ENCODE measurements at regions not wholly inside any gene's neighbourhood (a gene's known extent, or its start where the extent isn't known, plus 50 kb on each side); places are given as distances from the start of the nearest gene placed in this dataset.
"Not testable (repeated sequence)": the region's sequence is repeated elsewhere in the genome, so short reads cannot be mapped to it uniquely, and the experiment has no call there.

GRCh38 chr14:44404036-44404435 is 103.0 kb downstream of the FSCB start:
- DNase-seq (ENCODE audit: low read depth): no peak

GRCh38 chr14:44403193-44403592 is 103.9 kb downstream of the FSCB start:
- Histone ChIP-seq H3K36me3 (ENCODE audit: control insufficient read depth, insufficient read depth, low read length) (no peaks in the 10 kb centered on the region), H3K27me3 (ENCODE audit: control insufficient read depth, insufficient read depth, low read length) (no peaks in the 10 kb centered on the region), H3K4me3 (ENCODE audit: low read depth, low read length) (no peak overlapping the region)
- TF ChIP-seq CTCF (IDR thresholded peaks at IDR 0.05; ENCODE audit: insufficient read depth, low read length, severe bottlenecking): no peak
- no peak for DNase-seq (ENCODE audit: low read depth)
- FAIRE-seq: no peak

More at GRCh38 chr14:44404036-44404435, 103.0 kb downstream of the FSCB start:
- Histone ChIP-seq H3K27me3 (ENCODE audit: control insufficient read depth, insufficient read depth, low read length) (no peaks in the 10 kb centered on the region), H3K4me3 (ENCODE audit: low read depth, low read length) (no peak overlapping the region), H3K36me3 (ENCODE audit: control insufficient read depth, insufficient read depth, low read length) (no peaks in the 10 kb centered on the region)
- TF ChIP-seq CTCF (IDR thresholded peaks at IDR 0.05; ENCODE audit: insufficient read depth, low read length, severe bottlenecking): no peak
- FAIRE-seq: no peak

- no peaks in the 10 kb centered on the region for H3K36me3 ChIP-seq (ENCODE audit: control insufficient read depth, insufficient read depth, low read length)
- H3K27me3 ChIP-seq (ENCODE audit: control insufficient read depth, insufficient read depth, low read length): no peaks in the 10 kb centered on the region
- TF ChIP-seq CTCF (IDR thresholded peaks at IDR 0.05; ENCODE audit: insufficient read depth, low read length, severe bottlenecking): no peak
- H3K4me3 ChIP-seq (ENCODE audit: low read depth, low read length): no peak overlapping the region
- FAIRE-seq: no peak
- DNase-seq (ENCODE audit: low read depth): peak; percentile 10
Observed at GRCh38 chr14:44396226-44396625, 110.9 kb downstream of the FSCB start.

GRCh38 chr14:44392984-44393383 is 114.1 kb downstream of the FSCB start:
- no peak for TF ChIP-seq CTCF (IDR thresholded peaks at IDR 0.05; ENCODE audit: insufficient read depth, low read length, severe bottlenecking)
- FAIRE-seq (no peak), DNase-seq (ENCODE audit: low read depth) (no peak)
- no peaks in the 10 kb centered on the region for H3K27me3 ChIP-seq (ENCODE audit: control insufficient read depth, insufficient read depth, low read length)
- no peak overlapping the region for H3K4me3 ChIP-seq (ENCODE audit: low read depth, low read length)
- no peaks in the 10 kb centered on the region for H3K36me3 ChIP-seq (ENCODE audit: control insufficient read depth, insufficient read depth, low read length)

GRCh38 chr14:44388306-44388705 is 118.8 kb downstream of the FSCB start:
- FAIRE-seq (no peak), DNase-seq (ENCODE audit: low read depth) (no peak)
- H3K4me3 ChIP-seq (ENCODE audit: low read depth, low read length): no peak overlapping the region
- no peak for TF ChIP-seq CTCF (IDR thresholded peaks at IDR 0.05; ENCODE audit: insufficient read depth, low read length, severe bottlenecking)
- no peaks in the 10 kb centered on the region for H3K36me3 ChIP-seq (ENCODE audit: control insufficient read depth, insufficient read depth, low read length)
- no peaks in the 10 kb centered on the region for H3K27me3 ChIP-seq (ENCODE audit: control insufficient read depth, insufficient read depth, low read length)

- DNase-seq (ENCODE audit: low read depth): no peak
- no peak for TF ChIP-seq CTCF (IDR thresholded peaks at IDR 0.05; ENCODE audit: insufficient read depth, low read length, severe bottlenecking)
- Histone ChIP-seq H3K4me3 (ENCODE audit: low read depth, low read length) (no peak overlapping the region), H3K27me3 (ENCODE audit: control insufficient read depth, insufficient read depth, low read length) (no peaks in the 10 kb centered on the region), H3K36me3 (ENCODE audit: control insufficient read depth, insufficient read depth, low read length) (no peaks in the 10 kb centered on the region)
- no peak for FAIRE-seq
Observed at GRCh38 chr14:44385906-44386305, 121.2 kb downstream of the FSCB start.

- not testable (repeated sequence) for FAIRE-seq
Observed at GRCh38 chr14:44385296-44385695, 121.8 kb downstream of the FSCB start.

GRCh38 chr14:44384601-44385293 is 122.3 kb downstream of the FSCB start:
- FAIRE-seq; H3K4me3 ChIP-seq (ENCODE audit: low read depth, low read length); H3K27me3 ChIP-seq (ENCODE audit: control insufficient read depth, insufficient read depth, low read length); H3K36me3 ChIP-seq (ENCODE audit: control insufficient read depth, insufficient read depth, low read length); DNase-seq (ENCODE audit: low read depth): not testable (repeated sequence)

More at GRCh38 chr14:44385296-44385695, 121.8 kb downstream of the FSCB start:
- not testable (repeated sequence) for H3K27me3 ChIP-seq (ENCODE audit: control insufficient read depth, insufficient read depth, low read length); H3K36me3 ChIP-seq (ENCODE audit: control insufficient read depth, insufficient read depth, low read length); DNase-seq (ENCODE audit: low read depth); H3K4me3 ChIP-seq (ENCODE audit: low read depth, low read length)
